Right lobe of liver (tissue), 4 donors: ENCODE measurements at regions not wholly inside any gene's neighbourhood (a gene's known extent, or its start where the extent isn't known, plus 50 kb on each side); places are given as distances from the start of the nearest gene placed in this dataset.

Experiments used
- CTCF ChIP-seq, 4 donors: fragments of 200-600 bp in 3 of 4; fragments of 450-650 bp in 1 of 4; IDR thresholded peaks; one replicate each; pipeline versions ENCODE4 v1.5.1 to v1.8.0; 2016 to 2022; ENCODE audit warnings: antibody characterized with exemption in 4 of 4, mild to moderate bottlenecking in 2 of 4
- POLR2A ChIP-seq: fragments of 450-650 bp; IDR thresholded peaks from one replicate; pipeline ENCODE4 v1.6.1; 2017; ENCODE audit warnings: antibody characterized with exemption, mild to moderate bottlenecking
- donor health status: DM: no; HTN: no; CAD: no.
- donor health status: DM: no; HTN: no; CAD: no.
- donor health status: DM: no; HTN: yes; CAD: no.

- no peak for TF ChIP-seq POLR2A
- TF ChIP-seq CTCF (IDR thresholded peaks at IDR 0.05): no peak
Observed at GRCh38 chr10:121155742-121156474, 304.7 kb downstream of the WDR11 start.
